ENCODE measurements at regions not wholly inside any gene's neighbourhood (a gene's known extent, or its start where the extent isn't known, plus 50 kb on each side); places are given as distances from the start of the nearest gene placed in this dataset.

DNA sequence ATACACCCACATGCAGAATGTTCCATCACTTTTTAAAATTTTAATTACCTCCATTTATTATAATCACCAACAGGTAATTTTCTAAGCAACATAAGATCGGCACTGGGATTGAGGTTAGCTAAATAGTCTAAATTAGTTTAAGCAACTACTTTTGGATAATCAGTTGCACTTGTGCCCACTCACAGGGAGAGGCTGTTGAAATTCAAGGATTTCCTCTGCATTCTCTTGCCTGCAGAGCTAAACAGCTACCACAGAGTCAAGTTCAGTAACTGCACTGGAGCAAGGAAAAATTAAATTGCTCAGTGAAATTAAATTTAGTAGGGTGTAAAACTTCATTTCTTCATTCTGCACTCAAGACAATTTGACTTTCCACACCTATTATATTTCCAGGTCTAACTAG, 120.7 kb upstream of the CCDC28A start (continued):
- TF ChIP-seq, protein P1, sequence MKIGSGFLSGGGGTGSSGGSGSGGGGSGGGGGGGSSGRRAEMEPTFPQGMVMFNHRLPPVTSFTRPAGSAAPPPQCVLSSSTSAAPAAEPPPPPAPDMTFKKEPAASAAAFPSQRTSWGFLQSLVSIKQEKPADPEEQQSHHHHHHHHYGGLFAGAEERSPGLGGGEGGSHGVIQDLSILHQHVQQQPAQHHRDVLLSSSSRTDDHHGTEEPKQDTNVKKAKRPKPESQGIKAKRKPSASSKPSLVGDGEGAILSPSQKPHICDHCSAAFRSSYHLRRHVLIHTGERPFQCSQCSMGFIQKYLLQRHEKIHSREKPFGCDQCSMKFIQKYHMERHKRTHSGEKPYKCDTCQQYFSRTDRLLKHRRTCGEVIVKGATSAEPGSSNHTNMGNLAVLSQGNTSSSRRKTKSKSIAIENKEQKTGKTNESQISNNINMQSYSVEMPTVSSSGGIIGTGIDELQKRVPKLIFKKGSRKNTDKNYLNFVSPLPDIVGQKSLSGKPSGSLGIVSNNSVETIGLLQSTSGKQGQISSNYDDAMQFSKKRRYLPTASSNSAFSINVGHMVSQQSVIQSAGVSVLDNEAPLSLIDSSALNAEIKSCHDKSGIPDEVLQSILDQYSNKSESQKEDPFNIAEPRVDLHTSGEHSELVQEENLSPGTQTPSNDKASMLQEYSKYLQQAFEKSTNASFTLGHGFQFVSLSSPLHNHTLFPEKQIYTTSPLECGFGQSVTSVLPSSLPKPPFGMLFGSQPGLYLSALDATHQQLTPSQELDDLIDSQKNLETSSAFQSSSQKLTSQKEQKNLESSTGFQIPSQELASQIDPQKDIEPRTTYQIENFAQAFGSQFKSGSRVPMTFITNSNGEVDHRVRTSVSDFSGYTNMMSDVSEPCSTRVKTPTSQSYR (CRISPR knock-in tag; IDR thresholded peaks at IDR 0.05), result no peak
- no peak for TF ChIP-seq IRF2 (CRISPR knock-in tag; IDR thresholded peaks at IDR 0.05; ENCODE audit: borderline replicate concordance, low read depth)
- TF ChIP-seq, protein P2, sequence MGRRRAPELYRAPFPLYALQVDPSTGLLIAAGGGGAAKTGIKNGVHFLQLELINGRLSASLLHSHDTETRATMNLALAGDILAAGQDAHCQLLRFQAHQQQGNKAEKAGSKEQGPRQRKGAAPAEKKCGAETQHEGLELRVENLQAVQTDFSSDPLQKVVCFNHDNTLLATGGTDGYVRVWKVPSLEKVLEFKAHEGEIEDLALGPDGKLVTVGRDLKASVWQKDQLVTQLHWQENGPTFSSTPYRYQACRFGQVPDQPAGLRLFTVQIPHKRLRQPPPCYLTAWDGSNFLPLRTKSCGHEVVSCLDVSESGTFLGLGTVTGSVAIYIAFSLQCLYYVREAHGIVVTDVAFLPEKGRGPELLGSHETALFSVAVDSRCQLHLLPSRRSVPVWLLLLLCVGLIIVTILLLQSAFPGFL (CRISPR knock-in tag; IDR thresholded peaks at IDR 0.05; ENCODE audit: borderline replicate concordance), result no peak

DNA sequence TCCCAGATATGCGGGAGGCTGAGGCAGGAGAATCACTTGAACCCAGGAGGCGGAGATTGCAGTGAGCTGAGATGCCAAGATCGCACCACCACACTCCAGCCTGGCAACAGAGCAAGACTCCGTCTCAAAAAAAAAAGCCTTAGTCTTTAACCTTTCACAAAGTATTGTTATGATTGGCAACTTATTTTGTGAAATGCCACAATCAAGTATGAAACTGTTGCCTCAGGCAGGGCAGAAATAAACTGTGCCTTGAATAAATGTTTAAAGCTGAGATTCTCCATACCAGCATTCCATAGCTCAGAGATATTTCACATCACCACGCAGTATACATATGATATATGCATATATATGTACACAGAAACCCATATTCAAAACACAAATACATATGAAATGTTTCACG, 120.1 kb upstream of the CCDC28A start:
- no peaks in the 10 kb centered on the region for H3K9me3 Mint-ChIP-seq
- ChIA-PET POLR2A (no interaction called here), CTCF (interaction anchor here (1.6 kb wide), 1 partner anchor 39 kb away, joined by 6 read pairs; no protein-coding TSS in a partner anchor)
- no peaks in the 10 kb centered on the region for H3K27me3 Mint-ChIP-seq (ENCODE audit: low read depth)
- no peak for ATAC-seq
- no peak for DNase-seq (ENCODE audit: low spot score)
- peaks cover 29% of the 10 kb centered on the region for H3K4me1 Mint-ChIP-seq
- H3K27ac Mint-ChIP-seq, result no peak overlapping the region; the same call in 1 of the 2 replicates
- no peak for TF ChIP-seq NFATC4 (CRISPR knock-in tag; IDR thresholded peaks at IDR 0.05)
- no peak for TF ChIP-seq ZNF138 (CRISPR knock-in tag; conservative IDR thresholded peaks at IDR 0.05)
- no peaks in the 10 kb centered on the region for H3K36me3 Mint-ChIP-seq
- H3K4me3 Mint-ChIP-seq, result no peak overlapping the region

DNA sequence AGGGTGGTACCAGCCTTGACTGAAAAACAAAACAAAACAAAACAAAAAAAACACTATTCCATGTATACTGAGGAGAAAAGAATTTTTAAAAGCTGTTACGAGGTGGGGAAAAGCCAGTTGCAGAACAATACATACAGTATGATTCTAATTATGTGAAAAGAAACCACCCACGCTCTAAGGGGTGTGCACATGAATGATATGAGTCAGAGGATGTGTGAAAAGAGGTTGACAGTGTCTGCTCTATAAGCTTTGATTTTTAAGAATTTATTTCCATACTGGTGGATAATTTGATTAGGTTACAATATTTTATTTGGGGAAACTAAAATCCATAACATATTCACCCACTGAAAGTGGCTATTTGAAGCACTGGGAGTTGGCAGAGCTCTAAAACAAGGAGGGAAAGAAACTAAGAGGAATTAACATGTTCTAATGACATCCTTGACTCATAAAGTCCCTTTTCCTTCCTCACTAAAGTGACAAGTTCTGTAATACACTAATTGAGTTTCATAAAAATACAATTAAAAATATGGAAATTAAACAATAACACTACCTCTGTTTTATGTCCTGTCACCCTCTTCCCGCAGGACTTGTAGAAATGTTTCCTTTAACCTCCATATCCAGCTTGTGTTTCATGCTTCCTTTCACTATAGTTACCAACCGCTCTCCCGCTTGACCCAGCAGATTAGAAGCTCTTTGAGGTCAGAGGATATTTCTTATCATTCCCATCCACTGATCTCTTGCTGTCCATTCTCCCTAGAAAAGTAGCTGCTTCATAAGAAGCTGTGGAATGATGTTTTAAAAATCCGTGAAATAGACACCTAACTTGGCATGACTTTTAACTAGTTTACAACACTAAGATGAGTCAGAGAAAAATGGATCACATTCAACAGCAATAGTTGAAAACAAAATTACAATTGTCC, 118.6 kb upstream of the CCDC28A start:
- POLR2A ChIA-PET, result no interaction called here
- DNase-seq (ENCODE audit: low spot score), result no peak
- Mint-ChIP-seq H3K27ac (peak overlapping the region; percentile 22; the same call in 1 of the 2 replicates), H3K27me3 (ENCODE audit: low read depth) (no peaks in the 10 kb centered on the region), H3K36me3 (no peaks in the 10 kb centered on the region), H3K9me3 (no peaks in the 10 kb centered on the region), H3K4me1 (peaks cover 29% of the 10 kb centered on the region), H3K4me3 (no peak overlapping the region)
- ATAC-seq, result no peak
- TF ChIP-seq, protein P3, sequence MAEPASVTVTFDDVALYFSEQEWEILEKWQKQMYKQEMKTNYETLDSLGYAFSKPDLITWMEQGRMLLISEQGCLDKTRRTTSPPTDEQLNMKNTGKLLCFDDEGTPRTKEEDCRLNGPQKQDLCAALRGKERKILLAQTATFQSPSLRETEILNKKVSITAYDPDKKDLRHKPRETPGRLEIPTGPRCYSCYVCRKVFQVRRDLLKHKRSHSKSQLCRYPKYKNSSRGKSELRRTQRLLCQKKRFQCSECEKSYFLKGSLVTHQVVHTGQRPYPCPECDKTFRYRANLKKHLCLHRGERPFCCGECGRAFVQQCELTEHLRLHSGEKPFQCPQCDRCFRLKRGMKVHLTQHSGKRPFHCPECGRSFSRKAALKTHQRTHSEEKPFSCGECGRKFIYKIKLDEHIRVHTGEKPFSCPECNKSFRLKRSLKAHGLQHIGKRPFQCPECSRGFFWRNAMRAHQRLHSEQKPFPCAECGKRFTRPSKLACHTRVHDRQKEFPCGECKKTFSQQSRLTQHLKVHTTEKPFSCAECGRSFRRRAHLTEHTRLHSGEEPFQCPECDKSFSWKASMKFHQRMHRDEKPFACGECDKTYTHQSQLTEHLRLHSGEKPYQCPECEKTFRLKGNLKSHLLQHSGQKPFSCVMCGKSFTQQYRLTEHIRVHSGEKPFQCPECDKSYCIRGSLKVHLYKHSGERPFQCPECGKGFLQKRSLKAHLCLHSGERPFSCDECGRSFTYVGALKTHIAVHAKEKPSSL (CRISPR knock-in tag; conservative IDR thresholded peaks at IDR 0.05), result no peak
- TF ChIP-seq GTF2I (CRISPR knock-in tag; conservative IDR thresholded peaks at IDR 0.05) (no peak), NFATC4 (CRISPR knock-in tag; IDR thresholded peaks at IDR 0.05) (no peak)
- CTCF ChIA-PET, result interaction anchor here (0.6 kb wide), 1 partner anchor 37 kb away, joined by 3 read pairs; no protein-coding TSS in a partner anchor

DNA sequence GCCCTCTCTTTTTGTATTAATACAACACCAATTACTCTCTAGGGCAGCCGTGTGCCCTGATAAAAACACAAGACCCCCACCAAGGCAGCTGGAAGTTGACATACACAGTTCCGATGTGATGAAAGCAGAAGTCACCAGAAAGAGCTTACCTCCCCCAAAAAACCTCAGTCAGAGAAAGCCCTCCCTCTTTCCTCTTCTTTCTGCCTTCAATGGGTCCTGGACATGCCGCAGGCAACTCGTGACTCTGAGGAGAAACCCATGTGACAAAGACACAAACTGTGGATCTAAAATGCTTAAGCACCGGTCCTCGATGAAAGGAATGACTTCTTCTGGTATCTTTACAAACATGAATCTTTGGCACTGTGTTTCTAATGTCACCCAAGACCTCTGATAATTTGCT, 117.7 kb upstream of the CCDC28A start:
- H3K36me3 Mint-ChIP-seq, result no peaks in the 10 kb centered on the region
- DNase-seq (ENCODE audit: low spot score) (no peak), ATAC-seq (no peak)
- no peak overlapping the region; the same call in 1 of the 2 replicates for H3K27ac Mint-ChIP-seq
- ChIA-PET POLR2A (no interaction called here), CTCF (interaction anchor here (0.6 to 1.5 kb wide), 2 partner anchors 36 to 37 kb away, joined by 3 read pairs; no protein-coding TSS in a partner anchor)
- H3K27me3 Mint-ChIP-seq (ENCODE audit: low read depth), result no peaks in the 10 kb centered on the region
- no peak overlapping the region for H3K4me3 Mint-ChIP-seq
- H3K9me3 Mint-ChIP-seq, result no peaks in the 10 kb centered on the region
- TF ChIP-seq ZBTB21 (CRISPR knock-in tag; IDR thresholded peaks at IDR 0.05; ENCODE audit: borderline replicate concordance) (no peak), NR1H2 (CRISPR knock-in tag; IDR thresholded peaks at IDR 0.05) (no peak), CBFB (CRISPR knock-in tag; IDR thresholded peaks at IDR 0.05; ENCODE audit: low read depth) (no peak)
- TF ChIP-seq, protein P4, sequence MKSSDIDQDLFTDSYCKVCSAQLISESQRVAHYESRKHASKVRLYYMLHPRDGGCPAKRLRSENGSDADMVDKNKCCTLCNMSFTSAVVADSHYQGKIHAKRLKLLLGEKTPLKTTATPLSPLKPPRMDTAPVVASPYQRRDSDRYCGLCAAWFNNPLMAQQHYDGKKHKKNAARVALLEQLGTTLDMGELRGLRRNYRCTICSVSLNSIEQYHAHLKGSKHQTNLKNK (CRISPR knock-in tag; IDR thresholded peaks at IDR 0.05), result no peak
- TF ChIP-seq, protein P5, sequence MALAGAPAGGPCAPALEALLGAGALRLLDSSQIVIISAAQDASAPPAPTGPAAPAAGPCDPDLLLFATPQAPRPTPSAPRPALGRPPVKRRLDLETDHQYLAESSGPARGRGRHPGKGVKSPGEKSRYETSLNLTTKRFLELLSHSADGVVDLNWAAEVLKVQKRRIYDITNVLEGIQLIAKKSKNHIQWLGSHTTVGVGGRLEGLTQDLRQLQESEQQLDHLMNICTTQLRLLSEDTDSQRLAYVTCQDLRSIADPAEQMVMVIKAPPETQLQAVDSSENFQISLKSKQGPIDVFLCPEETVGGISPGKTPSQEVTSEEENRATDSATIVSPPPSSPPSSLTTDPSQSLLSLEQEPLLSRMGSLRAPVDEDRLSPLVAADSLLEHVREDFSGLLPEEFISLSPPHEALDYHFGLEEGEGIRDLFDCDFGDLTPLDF (CRISPR knock-in tag; IDR thresholded peaks at IDR 0.05), result no peak
- TF ChIP-seq, protein P6, sequence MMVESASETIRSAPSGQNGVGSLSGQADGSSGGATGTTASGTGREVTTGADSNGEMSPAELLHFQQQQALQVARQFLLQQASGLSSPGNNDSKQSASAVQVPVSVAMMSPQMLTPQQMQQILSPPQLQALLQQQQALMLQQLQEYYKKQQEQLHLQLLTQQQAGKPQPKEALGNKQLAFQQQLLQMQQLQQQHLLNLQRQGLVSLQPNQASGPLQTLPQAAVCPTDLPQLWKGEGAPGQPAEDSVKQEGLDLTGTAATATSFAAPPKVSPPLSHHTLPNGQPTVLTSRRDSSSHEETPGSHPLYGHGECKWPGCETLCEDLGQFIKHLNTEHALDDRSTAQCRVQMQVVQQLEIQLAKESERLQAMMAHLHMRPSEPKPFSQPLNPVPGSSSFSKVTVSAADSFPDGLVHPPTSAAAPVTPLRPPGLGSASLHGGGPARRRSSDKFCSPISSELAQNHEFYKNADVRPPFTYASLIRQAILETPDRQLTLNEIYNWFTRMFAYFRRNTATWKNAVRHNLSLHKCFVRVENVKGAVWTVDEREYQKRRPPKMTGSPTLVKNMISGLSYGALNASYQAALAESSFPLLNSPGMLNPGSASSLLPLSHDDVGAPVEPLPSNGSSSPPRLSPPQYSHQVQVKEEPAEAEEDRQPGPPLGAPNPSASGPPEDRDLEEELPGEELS (CRISPR knock-in tag; IDR thresholded peaks at IDR 0.05), result no peak
- H3K4me1 Mint-ChIP-seq, result peaks cover 29% of the 10 kb centered on the region

Data from WTC11 (cell line).